Progenitor cell of endocrine pancreas (in vitro differentiated cells): ENCODE measurements at regions not wholly inside any gene's neighbourhood (a gene's known extent, or its start where the extent isn't known, plus 50 kb on each side); places are given as distances from the start of the nearest gene placed in this dataset.

ENCODE experiments used
- DNase-seq: peaks from one replicate; pipeline ENCODE4 v3.0.0; 2021; ENCODE audit warnings: low spot score; ENCODE audit not compliant: unreplicated experiment
- H3K27ac Mint-ChIP-seq: 2 replicates; pipeline ENCODE4 v1.8.0; 2021; ENCODE audit warnings: mild to moderate bottlenecking, moderate library complexity, mixed read lengths
- H3K27me3 Mint-ChIP-seq: 2 replicates; pipeline ENCODE4 v1.8.0; 2021; ENCODE audit warnings: mixed read lengths
- H3K36me3 Mint-ChIP-seq: 2 replicates; pipeline ENCODE4 v1.8.0; 2022; ENCODE audit warnings: mixed read lengths; ENCODE audit not compliant: insufficient read depth
- H3K4me1 Mint-ChIP-seq: 2 replicates; pipeline ENCODE4 v1.8.0; 2021; ENCODE audit warnings: low read depth, mixed read lengths
- H3K4me3 Mint-ChIP-seq: 2 replicates; pipeline ENCODE4 v1.8.0; 2021; ENCODE audit warnings: low read depth, mild to moderate bottlenecking, moderate library complexity, mixed read lengths
- H3K9me3 Mint-ChIP-seq: 2 replicates; pipeline ENCODE4 v1.8.0; 2021; ENCODE audit warnings: low read depth, mixed read lengths
- TF ChIP-seq, protein P1 (sequence below): fragments of 200-600 bp; sonication (generic); IDR thresholded peaks from one replicate; pipeline ENCODE4 v1.5.0; 2021; ENCODE audit warnings: antibody characterized with exemption, mild to moderate bottlenecking; ENCODE audit not compliant: unreplicated experiment

DNA sequence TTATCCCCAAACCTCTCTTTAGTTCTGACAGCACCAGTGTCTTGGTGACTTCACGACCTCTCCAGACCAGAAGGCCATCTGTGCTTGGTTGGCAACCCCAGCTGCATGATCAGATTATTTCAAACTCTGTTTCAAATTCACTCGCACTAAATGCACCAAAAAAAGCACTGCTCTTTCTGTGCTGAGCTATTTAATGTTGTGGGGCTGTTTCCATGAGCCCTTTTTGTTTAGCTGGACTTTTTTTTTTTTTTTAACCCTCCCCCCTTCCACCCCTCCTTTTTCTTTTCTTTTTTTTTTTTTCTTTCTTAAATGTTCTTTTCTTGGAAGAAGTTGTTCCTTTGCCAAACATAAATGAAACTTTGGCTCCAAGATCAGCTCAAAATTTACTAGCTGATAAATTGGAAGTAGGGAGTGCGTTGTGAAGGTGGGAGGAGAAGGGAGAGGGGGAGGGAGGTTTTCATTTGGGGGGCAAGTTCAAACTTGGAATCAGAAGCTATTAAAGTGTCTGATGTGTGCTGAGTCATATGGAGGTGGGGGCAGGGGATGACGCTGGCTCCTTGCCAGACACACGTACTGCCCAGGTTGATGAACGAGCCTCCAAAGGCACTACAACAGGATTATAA is 543.0 kb upstream of the TNP1 start:
- H3K4me3 Mint-ChIP-seq, result no peak overlapping the region
- no peaks in the 10 kb centered on the region for H3K9me3 Mint-ChIP-seq
- DNase-seq, result no peak
- H3K27ac Mint-ChIP-seq, result no peak overlapping the region
- H3K4me1 Mint-ChIP-seq, result no peaks in the 10 kb centered on the region
- no peaks in the 10 kb centered on the region for H3K36me3 Mint-ChIP-seq
- no peaks in the 10 kb centered on the region for H3K27me3 Mint-ChIP-seq
- TF ChIP-seq, protein P1, sequence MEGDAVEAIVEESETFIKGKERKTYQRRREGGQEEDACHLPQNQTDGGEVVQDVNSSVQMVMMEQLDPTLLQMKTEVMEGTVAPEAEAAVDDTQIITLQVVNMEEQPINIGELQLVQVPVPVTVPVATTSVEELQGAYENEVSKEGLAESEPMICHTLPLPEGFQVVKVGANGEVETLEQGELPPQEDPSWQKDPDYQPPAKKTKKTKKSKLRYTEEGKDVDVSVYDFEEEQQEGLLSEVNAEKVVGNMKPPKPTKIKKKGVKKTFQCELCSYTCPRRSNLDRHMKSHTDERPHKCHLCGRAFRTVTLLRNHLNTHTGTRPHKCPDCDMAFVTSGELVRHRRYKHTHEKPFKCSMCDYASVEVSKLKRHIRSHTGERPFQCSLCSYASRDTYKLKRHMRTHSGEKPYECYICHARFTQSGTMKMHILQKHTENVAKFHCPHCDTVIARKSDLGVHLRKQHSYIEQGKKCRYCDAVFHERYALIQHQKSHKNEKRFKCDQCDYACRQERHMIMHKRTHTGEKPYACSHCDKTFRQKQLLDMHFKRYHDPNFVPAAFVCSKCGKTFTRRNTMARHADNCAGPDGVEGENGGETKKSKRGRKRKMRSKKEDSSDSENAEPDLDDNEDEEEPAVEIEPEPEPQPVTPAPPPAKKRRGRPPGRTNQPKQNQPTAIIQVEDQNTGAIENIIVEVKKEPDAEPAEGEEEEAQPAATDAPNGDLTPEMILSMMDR, result no peak

DNA sequence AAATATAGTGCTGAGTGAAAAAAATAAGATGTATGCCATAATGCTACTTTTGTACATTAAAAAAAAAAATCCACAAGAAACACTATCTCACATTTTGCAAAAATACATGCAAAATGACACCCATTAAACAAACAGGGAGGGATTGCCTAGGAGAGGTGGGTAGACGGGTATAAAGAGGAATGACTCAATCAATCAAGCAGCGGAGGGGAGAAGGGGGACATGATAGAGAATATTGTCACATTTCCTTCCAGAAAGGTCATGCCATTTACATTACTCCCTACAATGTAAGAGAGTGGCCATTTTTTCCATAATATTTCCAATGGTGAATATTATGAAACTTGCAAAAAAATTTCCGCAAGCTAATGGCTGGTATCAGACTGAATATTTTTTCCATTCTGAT is 542.3 kb upstream of the TNP1 start:
- Mint-ChIP-seq H3K4me1 (no peaks in the 10 kb centered on the region), H3K9me3 (no peaks in the 10 kb centered on the region), H3K4me3 (no peak overlapping the region), H3K27ac (no peak overlapping the region), H3K36me3 (no peaks in the 10 kb centered on the region), H3K27me3 (no peaks in the 10 kb centered on the region)
- TF ChIP-seq, protein P1, result no peak
- DNase-seq, result no peak

DNA sequence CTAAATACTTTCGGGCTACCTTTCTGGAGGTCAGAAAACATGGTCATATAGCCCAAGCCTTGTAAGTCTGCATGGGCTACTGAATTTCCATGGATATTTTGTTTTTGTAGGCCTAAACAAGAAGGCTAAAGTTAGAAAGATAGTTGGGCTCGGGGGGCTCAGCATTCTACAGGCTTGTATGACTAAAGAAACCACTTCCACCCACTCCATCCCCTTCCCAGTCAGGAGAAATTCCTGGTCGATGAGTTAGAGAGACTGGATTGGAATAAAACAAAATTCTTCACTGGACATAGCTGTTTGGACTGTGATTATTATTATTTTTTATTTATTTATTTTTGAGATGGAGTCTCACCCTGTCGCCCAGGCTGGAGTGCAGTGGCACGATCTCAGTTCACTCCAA is 539.4 kb upstream of the TNP1 start:
- TF ChIP-seq, protein P1, result no peak
- H3K36me3 Mint-ChIP-seq, result no peaks in the 10 kb centered on the region
- H3K4me3 Mint-ChIP-seq, result no peak overlapping the region

DNA sequence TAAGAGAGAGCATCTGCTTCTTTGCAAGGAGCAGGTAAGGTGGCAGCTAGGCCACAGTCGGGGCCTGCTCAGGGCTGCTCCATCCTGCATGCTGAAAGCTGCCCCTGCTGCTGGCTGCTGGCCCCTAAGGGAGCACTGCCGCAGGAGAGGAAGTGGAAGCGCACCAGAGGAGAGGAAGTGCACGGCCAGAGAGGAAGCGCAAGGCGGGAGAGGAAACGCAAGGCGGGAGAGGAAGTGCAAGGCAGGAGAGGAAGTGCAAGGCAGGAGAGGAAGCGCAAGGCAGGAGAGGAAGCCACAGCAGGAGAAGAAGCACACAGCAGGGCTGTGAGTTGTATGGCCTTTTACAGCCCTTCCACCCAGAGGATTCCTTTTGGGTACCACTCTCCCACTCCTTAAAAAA is 539.0 kb upstream of the TNP1 start:
- H3K27me3 Mint-ChIP-seq, result no peaks in the 10 kb centered on the region
- H3K9me3 Mint-ChIP-seq, result no peaks in the 10 kb centered on the region
- no peak for DNase-seq
- peak overlapping the region; percentile 30 for H3K27ac Mint-ChIP-seq
- peaks cover 5% of the 10 kb centered on the region for H3K4me1 Mint-ChIP-seq
- H3K4me3 Mint-ChIP-seq, result no peak overlapping the region
- no peaks in the 10 kb centered on the region for H3K36me3 Mint-ChIP-seq
- TF ChIP-seq, protein P1, result no peak

More for the DNA sequence above, 539.4 kb upstream of the TNP1 start:
- Mint-ChIP-seq H3K4me1 (peaks cover 5% of the 10 kb centered on the region), H3K27ac (no peak overlapping the region), H3K9me3 (no peaks in the 10 kb centered on the region), H3K27me3 (no peaks in the 10 kb centered on the region)
- DNase-seq, result no peak

DNA sequence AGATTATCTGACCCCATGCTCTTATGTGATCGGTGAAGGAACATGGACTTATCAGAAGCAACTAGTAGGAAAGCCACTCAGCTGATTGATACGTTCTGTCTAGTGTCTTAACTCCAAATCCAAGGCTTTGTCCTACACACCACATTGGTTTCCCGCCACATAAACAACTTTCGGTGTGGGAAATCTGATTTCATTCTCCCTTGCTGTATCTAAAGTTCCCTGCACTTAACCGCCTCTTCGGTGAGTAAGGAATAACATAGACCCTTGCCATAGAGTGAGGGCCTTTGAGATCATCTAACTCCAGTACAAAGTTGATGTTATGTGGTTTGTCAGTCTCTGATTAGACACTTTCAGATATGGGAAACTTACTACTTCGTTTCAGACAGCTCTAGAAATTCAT is 538.2 kb upstream of the TNP1 start:
- H3K27me3 Mint-ChIP-seq, result no peaks in the 10 kb centered on the region

More for the DNA sequence above, 538.2 kb upstream of the TNP1 start:
- TF ChIP-seq, protein P1, result no peak
- Mint-ChIP-seq H3K4me3 (no peak overlapping the region), H3K27ac (no peak overlapping the region), H3K9me3 (no peaks in the 10 kb centered on the region), H3K4me1 (peaks cover 5% of the 10 kb centered on the region), H3K36me3 (no peaks in the 10 kb centered on the region)
- no peak for DNase-seq
